Activated CD8-positive, alpha-beta T cell treated with anti-CD3 and anti-CD28 coated beads for 36 hours (primary cell): ENCODE measurements at regions not wholly inside any gene's neighbourhood (a gene's known extent, or its start where the extent isn't known, plus 50 kb on each side); places are given as distances from the start of the nearest gene placed in this dataset.

Experiments used
- ATAC-seq: fragments of 200-7000 bp; cut with Tn5 transposase; one replicate; pipeline ENCODE4 v1.10.0; 2021; ENCODE audit warnings: mild to moderate bottlenecking, moderate library complexity
- CTCF ChIA-PET: fragments of 350-600 bp; sonication (Branson Sonifier 250); formaldehyde crosslinking; loops from one replicate; lab custom pipeline; 2021; ENCODE audit warnings: antibody characterized with exemption; lab: Charles Lee
- POLR2A ChIA-PET: fragments of 350-600 bp; sonication (Branson Sonifier 250); formaldehyde crosslinking; loops from one replicate; lab custom pipeline; 2021; ENCODE audit warnings: antibody characterized with exemption; lab: Charles Lee
- DNase-seq: peaks from one replicate; pipeline ENCODE4 v3.0.0-alpha.2; 2020
- H3K27ac Mint-ChIP-seq: one replicate; pipeline ENCODE4 v1.8.0; 2021; ENCODE audit warnings: mild to moderate bottlenecking, mixed read lengths
- H3K27me3 Mint-ChIP-seq: one replicate; pipeline ENCODE4 v1.8.0; 2021; ENCODE audit warnings: mixed read lengths
- H3K36me3 Mint-ChIP-seq: one replicate; pipeline ENCODE4 v1.8.0; 2021; ENCODE audit warnings: low read depth, mixed read lengths
- H3K4me1 Mint-ChIP-seq: one replicate; pipeline ENCODE4 v1.8.0; 2021; ENCODE audit warnings: low read depth, mixed read lengths
- H3K4me3 Mint-ChIP-seq: one replicate; pipeline ENCODE4 v1.8.0; 2021; ENCODE audit warnings: mild to moderate bottlenecking, moderate library complexity, mixed read lengths
- H3K9me3 Mint-ChIP-seq: one replicate; pipeline ENCODE4 v1.8.0; 2021; ENCODE audit warnings: mixed read lengths
- CTCF ChIP-seq: fragments of 200-600 bp; IDR thresholded peaks from one replicate; pipeline ENCODE4 v1.8.0; 2022; ENCODE audit warnings: antibody characterized with exemption, mild to moderate bottlenecking
- intact Hi-C: fragments of 100-400 bp; cut with micrococcal nuclease; formaldehyde crosslinking; loops from one replicate; pipeline ENCODE4 v1.10.0; 2022

GRCh38 chr16:8380311-8380710 lies 210.0 kb downstream of the TMEM114 start:
- no peak overlapping the region for H3K4me3 Mint-ChIP-seq
- peaks cover 3% of the 10 kb centered on the region for H3K9me3 Mint-ChIP-seq
- POLR2A ChIA-PET = interaction anchor here (0.6 kb wide), 1 partner anchor 187 kb away, joined by 3 read pairs; no protein-coding TSS in a partner anchor
- no peak for TF ChIP-seq CTCF
- H3K36me3 Mint-ChIP-seq = no peaks in the 10 kb centered on the region
- intact Hi-C loops = no loop called here
- no peak for ATAC-seq
- CTCF ChIA-PET = no interaction called here
- no peak overlapping the region for H3K27ac Mint-ChIP-seq
- DNase-seq = no peak
- no peaks in the 10 kb centered on the region for H3K4me1 Mint-ChIP-seq
- no peaks in the 10 kb centered on the region for H3K27me3 Mint-ChIP-seq

GRCh38 chr16:8377864-8378263 lies 212.4 kb downstream of the TMEM114 start:
- no peak overlapping the region for H3K27ac Mint-ChIP-seq
- intact Hi-C loops = no loop called here
- no peaks in the 10 kb centered on the region for H3K27me3 Mint-ChIP-seq
- no peak for DNase-seq
- ChIA-PET POLR2A (no interaction called here), CTCF (no interaction called here)
- H3K9me3 Mint-ChIP-seq = peaks cover 3% of the 10 kb centered on the region
- ATAC-seq = no peak
- TF ChIP-seq CTCF = no peak
- no peaks in the 10 kb centered on the region for H3K4me1 Mint-ChIP-seq
- H3K4me3 Mint-ChIP-seq = no peak overlapping the region
- H3K36me3 Mint-ChIP-seq = no peaks in the 10 kb centered on the region

GRCh38 chr16:8376858-8377257 lies 213.5 kb downstream of the TMEM114 start:
- Mint-ChIP-seq H3K9me3 (peaks cover 7% of the 10 kb centered on the region), H3K27ac (no peak overlapping the region), H3K36me3 (no peaks in the 10 kb centered on the region), H3K27me3 (no peaks in the 10 kb centered on the region), H3K4me3 (no peak overlapping the region), H3K4me1 (no peaks in the 10 kb centered on the region)
- CTCF ChIA-PET = no interaction called here
- intact Hi-C loops = no loop called here
- no peak for ATAC-seq
- TF ChIP-seq CTCF = no peak
- POLR2A ChIA-PET = no interaction called here
- DNase-seq = no peak

GRCh38 chr16:8376430-8376829 lies 213.9 kb downstream of the TMEM114 start:
- no peaks in the 10 kb centered on the region for H3K27me3 Mint-ChIP-seq
- ATAC-seq (no peak), DNase-seq (no peak)
- H3K4me1 Mint-ChIP-seq = no peaks in the 10 kb centered on the region
- ChIA-PET POLR2A (no interaction called here), CTCF (no interaction called here)
- intact Hi-C loops = no loop called here
- H3K9me3 Mint-ChIP-seq = peaks cover 7% of the 10 kb centered on the region
- H3K27ac Mint-ChIP-seq = no peak overlapping the region
- TF ChIP-seq CTCF = no peak
- H3K4me3 Mint-ChIP-seq = no peak overlapping the region
- H3K36me3 Mint-ChIP-seq = no peaks in the 10 kb centered on the region

GRCh38 chr16:8375232-8375587 lies 215.1 kb downstream of the TMEM114 start:
- no peaks in the 10 kb centered on the region for H3K36me3 Mint-ChIP-seq
- H3K9me3 Mint-ChIP-seq = peaks cover 7% of the 10 kb centered on the region
- CTCF ChIA-PET = no interaction called here
- no peak for ATAC-seq
- H3K27me3 Mint-ChIP-seq = no peaks in the 10 kb centered on the region
- no peaks in the 10 kb centered on the region for H3K4me1 Mint-ChIP-seq
- no peak overlapping the region for H3K4me3 Mint-ChIP-seq
- POLR2A ChIA-PET = no interaction called here
- no peak for DNase-seq
- no peak overlapping the region for H3K27ac Mint-ChIP-seq
- TF ChIP-seq CTCF = no peak
- intact Hi-C loops = no loop called here
